Gastrocnemius medialis (tissue), 4 donors: ENCODE measurements at regions not wholly inside any gene's neighbourhood (a gene's known extent, or its start where the extent isn't known, plus 50 kb on each side); places are given as distances from the start of the nearest gene placed in this dataset.

Experiments
- CTCF ChIP-seq, 5 experiments: fragments of 450-650 bp in 3 of 5; fragments of 200-600 bp in 2 of 5; sonication (generic) in 2 of 5; IDR thresholded peaks in 4 of 5; conservative IDR thresholded peaks in 1 of 5; 1 replicate in 4 of 5; 2 replicates in 1 of 5; pipeline ENCODE4 v1.5.1; 2016 to 2019; ENCODE audit warnings: antibody characterized with exemption in 5 of 5, mild to moderate bottlenecking in 3 of 5, moderate library complexity in 3 of 5
- POLR2A ChIP-seq, 2 donors: fragments of 450-650 bp; IDR thresholded peaks; one replicate each; pipeline ENCODE4 v1.6.1; 2017; ENCODE audit warnings: antibody characterized with exemption in 2 of 2, mild to moderate bottlenecking in 2 of 2, moderate library complexity in 2 of 2

GRCh38 chr9:26271495-26272122, 593.4 kb upstream of the TUSC1 start:
- TF ChIP-seq POLR2A (IDR thresholded peaks at IDR 0.05) (no peak), CTCF (IDR thresholded peaks at IDR 0.05 in 4 of 5, conservative IDR thresholded peaks at IDR 0.05 in 1 of 5) (no peak)
